ENCODE measurements at regions not wholly inside any gene's neighbourhood (a gene's known extent, or its start where the extent isn't known, plus 50 kb on each side); places are given as distances from the start of the nearest gene placed in this dataset.

- Histone ChIP-seq H3K4me3 (no peak overlapping the region), H3K27me3 (no peaks in the 10 kb centered on the region), H3K27ac (peak overlapping the region; percentile 53 to 57), H3K36me3 (no peaks in the 10 kb centered on the region), H3K9me3 (no peaks in the 10 kb centered on the region), H3K4me1 (peaks cover 0 to 44% (median 21%) of the 10 kb centered on the region in 4 donors)
- intact Hi-C loops (cut with DNase I; ENCODE audit: low total_unique reads) = no loop called here
- TF ChIP-seq, protein P1, sequence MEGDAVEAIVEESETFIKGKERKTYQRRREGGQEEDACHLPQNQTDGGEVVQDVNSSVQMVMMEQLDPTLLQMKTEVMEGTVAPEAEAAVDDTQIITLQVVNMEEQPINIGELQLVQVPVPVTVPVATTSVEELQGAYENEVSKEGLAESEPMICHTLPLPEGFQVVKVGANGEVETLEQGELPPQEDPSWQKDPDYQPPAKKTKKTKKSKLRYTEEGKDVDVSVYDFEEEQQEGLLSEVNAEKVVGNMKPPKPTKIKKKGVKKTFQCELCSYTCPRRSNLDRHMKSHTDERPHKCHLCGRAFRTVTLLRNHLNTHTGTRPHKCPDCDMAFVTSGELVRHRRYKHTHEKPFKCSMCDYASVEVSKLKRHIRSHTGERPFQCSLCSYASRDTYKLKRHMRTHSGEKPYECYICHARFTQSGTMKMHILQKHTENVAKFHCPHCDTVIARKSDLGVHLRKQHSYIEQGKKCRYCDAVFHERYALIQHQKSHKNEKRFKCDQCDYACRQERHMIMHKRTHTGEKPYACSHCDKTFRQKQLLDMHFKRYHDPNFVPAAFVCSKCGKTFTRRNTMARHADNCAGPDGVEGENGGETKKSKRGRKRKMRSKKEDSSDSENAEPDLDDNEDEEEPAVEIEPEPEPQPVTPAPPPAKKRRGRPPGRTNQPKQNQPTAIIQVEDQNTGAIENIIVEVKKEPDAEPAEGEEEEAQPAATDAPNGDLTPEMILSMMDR (IDR thresholded peaks at IDR 0.05) = no peak
- no peak for DNase-seq
Measured at GRCh38 chr3:177516158-177517011, 319.1 kb upstream of the TBL1XR1 start.

GRCh38 chr3:177517906-177518305 lies 320.6 kb upstream of the TBL1XR1 start:
- no peaks in the 10 kb centered on the region for H3K9me3 ChIP-seq

GRCh38 chr3:177519588-177519987 lies 322.3 kb upstream of the TBL1XR1 start:
- Histone ChIP-seq H3K27ac (no peak overlapping the region), H3K4me3 (no peak overlapping the region), H3K4me1 (peaks cover 0 to 23% (median 17%) of the 10 kb centered on the region in 4 donors), H3K36me3 (no peaks in the 10 kb centered on the region), H3K9me3 (no peaks in the 10 kb centered on the region), H3K27me3 (no peaks in the 10 kb centered on the region)
- intact Hi-C loops (cut with DNase I; ENCODE audit: low total_unique reads) = no loop called here
- TF ChIP-seq, protein P1 (IDR thresholded peaks at IDR 0.05) = no peak
- no peak for DNase-seq

More at GRCh38 chr3:177517906-177518305, 320.6 kb upstream of the TBL1XR1 start:
- intact Hi-C loops (cut with DNase I; ENCODE audit: low total_unique reads) = no loop called here
- H3K27ac ChIP-seq = no peak overlapping the region
- H3K27me3 ChIP-seq = no peaks in the 10 kb centered on the region
- H3K36me3 ChIP-seq = no peaks in the 10 kb centered on the region
- TF ChIP-seq, protein P1 (IDR thresholded peaks at IDR 0.05) = no peak
- H3K4me1 ChIP-seq = peaks cover 0 to 40% (median 21%) of the 10 kb centered on the region in 4 donors
- no peak overlapping the region for H3K4me3 ChIP-seq
- DNase-seq = no peak

- Histone ChIP-seq H3K27me3 (no peaks in the 10 kb centered on the region), H3K36me3 (no peaks in the 10 kb centered on the region), H3K27ac (no peak overlapping the region), H3K9me3 (no peaks in the 10 kb centered on the region), H3K4me1 (peaks cover 0 to 9% (median 7%) of the 10 kb centered on the region in 4 donors), H3K4me3 (no peak overlapping the region)
- intact Hi-C loops (cut with DNase I; ENCODE audit: low total_unique reads) = no loop called here
- no peak for DNase-seq
- TF ChIP-seq, protein P1 (IDR thresholded peaks at IDR 0.05) = no peak
Measured at GRCh38 chr3:177521305-177521704, 324.0 kb upstream of the TBL1XR1 start.

DNA sequence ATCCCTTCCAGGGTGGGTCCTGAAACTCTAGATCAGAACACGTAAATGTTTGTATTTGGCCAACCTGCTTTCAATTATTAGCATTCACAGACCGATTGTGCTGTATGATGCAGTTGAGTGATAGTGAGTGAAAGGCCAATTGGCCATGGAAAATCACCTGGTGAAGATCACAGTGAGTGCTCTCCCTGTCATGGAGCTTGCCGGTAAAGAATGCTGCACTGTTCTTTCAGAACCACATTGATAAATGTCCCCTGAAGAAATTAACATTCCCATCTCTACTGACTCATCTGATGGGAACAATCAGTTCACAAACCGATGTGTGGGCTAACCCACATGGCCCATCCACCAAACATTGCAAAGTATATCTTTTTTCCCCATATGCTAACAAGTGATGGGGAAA lies 324.8 kb upstream of the TBL1XR1 start:
- no peak for DNase-seq
- TF ChIP-seq, protein P1 (IDR thresholded peaks at IDR 0.05) = no peak
- Histone ChIP-seq H3K9me3 (no peaks in the 10 kb centered on the region), H3K4me3 (no peak overlapping the region), H3K4me1 (peaks cover 0 to 2% (median under 1%) of the 10 kb centered on the region in 4 donors), H3K27me3 (no peaks in the 10 kb centered on the region), H3K27ac (no peak overlapping the region), H3K36me3 (no peaks in the 10 kb centered on the region)
- intact Hi-C loops (cut with DNase I; ENCODE audit: low total_unique reads) = no loop called here
